Right kidney (tissue), 1 donor: ENCODE measurements at regions not wholly inside any gene's neighbourhood (a gene's known extent, or its start where the extent isn't known, plus 50 kb on each side); places are given as distances from the start of the nearest gene placed in this dataset.

Experiments
- DNase-seq: peaks from one replicate; pipeline ENCODE4 v3.0.0-alpha.2; 2016

GRCh38 chr18:70491734-70492348 lies 203.0 kb downstream of the SOCS6 start:
- peak; percentile 4 for DNase-seq

GRCh38 chr18:70489986-70490933 lies 201.4 kb downstream of the SOCS6 start:
- DNase-seq: peak; percentile 35

DNA sequence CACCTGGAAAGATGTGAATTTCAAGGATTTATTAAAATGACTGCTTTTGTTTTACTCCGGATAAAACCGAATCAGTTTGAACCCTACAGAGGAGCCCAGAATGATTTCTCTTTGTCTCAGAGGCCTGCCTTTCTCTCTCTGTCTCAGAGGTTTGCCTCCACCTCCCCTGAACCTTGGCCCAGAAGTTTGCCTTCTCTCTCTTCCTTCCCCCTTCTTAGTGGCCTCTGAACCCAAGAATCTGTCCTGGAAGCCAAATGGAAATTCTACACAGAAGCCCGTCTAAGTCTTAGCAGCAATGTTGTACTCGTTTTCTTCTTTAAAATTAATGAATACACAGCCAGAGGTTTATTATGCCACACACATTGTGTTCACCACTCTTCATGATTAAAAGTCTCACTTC lies 200.7 kb downstream of the SOCS6 start:
- DNase-seq: no peak

- DNase-seq: no peak
Observed at GRCh38 chr18:70469916-70470315, 181.1 kb downstream of the SOCS6 start.

- no peak for DNase-seq
Observed at GRCh38 chr18:70468861-70469547, 180.2 kb downstream of the SOCS6 start.

- peak; percentile 67 for DNase-seq
Observed at GRCh38 chr18:70464343-70465114, 175.7 kb downstream of the SOCS6 start.

GRCh38 chr18:70463085-70463484 lies 174.2 kb downstream of the SOCS6 start:
- DNase-seq: no peak

DNA sequence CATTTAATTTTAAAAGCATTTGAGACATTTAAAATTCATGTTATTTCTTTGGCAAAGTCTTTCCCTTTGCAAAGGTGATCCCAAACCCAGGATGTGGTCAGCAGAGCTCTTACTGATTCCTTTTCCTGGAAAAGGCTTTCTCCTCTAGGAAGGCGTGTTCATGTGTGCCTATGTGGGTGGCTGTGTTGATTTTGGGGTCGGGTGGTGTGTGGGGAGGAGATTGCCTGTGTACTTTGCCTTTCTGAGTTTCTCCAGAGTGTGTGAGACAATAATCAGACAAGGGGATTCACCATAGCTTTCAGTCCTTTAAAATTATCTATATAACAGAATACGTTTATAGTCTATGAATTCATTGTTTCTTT lies 173.2 kb downstream of the SOCS6 start:
- DNase-seq: no peak

- no peak for DNase-seq
Observed at GRCh38 chr18:70461323-70462077, 172.7 kb downstream of the SOCS6 start.

DNA sequence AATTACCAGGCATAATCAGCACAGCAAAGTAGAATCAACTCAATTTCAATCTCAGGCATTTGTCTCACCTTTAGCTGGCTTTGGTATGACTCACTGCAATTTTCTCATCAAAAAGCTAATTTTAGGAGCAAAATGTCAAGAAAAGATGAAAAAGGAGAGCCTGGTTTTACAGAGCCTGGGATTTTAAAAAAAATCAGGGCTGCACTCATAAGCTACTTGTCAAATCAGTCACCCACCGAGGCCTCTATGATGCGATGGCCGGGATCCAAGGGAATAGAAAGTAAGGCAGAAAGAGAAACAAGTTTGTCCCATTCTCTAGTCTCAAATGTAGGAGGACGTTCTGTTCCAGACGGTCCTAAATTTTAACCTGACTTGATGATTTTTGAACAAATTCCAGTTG lies 170.9 kb downstream of the SOCS6 start:
- no peak for DNase-seq

GRCh38 chr18:70459251-70459650 lies 170.4 kb downstream of the SOCS6 start:
- DNase-seq: no peak

GRCh38 chr18:70457788-70458187 lies 168.9 kb downstream of the SOCS6 start:
- DNase-seq: no peak

DNA sequence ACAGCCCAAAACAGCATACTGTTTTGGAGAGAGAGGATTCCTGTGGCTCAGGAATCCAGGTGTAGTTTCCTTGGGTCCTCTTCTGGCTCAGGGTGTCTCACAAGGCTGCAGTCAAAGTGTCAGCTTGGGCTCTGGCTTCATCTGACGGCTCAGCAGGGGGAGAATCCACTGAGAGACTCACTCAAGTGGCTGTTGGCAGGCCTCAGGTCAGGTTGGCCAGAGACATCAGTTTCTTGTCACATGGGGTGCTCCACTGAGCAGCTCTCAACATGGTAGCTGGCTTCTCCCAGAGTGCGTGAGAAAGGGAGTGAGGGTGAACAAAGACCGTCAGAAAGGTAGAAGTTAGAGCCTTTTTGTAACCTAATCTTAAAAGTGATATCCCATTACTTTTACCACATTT lies 168.4 kb downstream of the SOCS6 start:
- DNase-seq: no peak

DNA sequence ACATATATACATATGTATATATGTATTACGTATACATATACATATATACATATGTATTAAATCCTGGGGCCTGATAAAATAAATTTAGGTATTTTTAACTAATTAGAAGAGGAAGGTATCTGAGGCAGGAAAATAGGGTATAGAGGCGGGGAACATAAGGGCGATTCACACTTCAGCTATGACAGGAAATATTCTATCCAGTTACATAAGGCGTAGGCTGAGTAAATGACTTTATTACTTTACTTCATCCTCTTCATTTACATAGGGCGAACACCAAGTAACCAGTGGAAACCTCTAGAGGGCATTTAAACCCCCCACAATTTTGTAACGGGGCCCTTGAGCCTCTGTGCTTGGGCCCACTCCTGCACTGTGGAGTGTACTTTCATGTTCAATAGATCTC lies 167.5 kb downstream of the SOCS6 start:
- DNase-seq: no peak

- no peak for DNase-seq
Observed at GRCh38 chr18:70455731-70456130, 166.9 kb downstream of the SOCS6 start.

DNA sequence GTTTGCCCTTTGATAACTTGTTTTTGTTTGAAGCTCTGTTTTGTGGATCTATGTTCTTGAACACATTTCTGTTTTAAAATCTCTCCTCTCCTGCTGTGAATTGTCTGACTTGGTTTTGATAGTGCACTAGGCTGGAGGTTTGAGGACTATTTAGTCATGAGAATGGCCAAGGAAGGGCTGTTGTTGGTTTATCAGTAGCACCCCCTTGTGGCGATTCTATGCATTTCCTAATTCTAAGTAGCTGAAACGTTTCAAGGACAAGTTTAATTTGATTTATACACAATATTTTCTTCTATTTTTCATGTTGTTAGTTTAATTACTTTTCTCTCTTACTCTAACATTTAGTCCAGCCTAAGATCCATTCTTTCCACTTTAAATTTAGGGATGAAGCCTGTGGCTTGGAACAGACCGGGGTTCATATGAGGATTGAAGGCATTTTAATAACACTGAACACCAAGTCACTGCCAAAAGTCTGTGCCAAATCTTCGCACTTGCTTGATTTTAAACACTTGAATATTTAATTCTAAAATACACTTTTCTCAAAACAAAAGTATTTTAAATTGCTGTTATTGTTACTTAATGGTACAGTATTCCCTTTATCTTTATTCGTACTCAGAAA lies 166.0 kb downstream of the SOCS6 start:
- no peak for DNase-seq

DNA sequence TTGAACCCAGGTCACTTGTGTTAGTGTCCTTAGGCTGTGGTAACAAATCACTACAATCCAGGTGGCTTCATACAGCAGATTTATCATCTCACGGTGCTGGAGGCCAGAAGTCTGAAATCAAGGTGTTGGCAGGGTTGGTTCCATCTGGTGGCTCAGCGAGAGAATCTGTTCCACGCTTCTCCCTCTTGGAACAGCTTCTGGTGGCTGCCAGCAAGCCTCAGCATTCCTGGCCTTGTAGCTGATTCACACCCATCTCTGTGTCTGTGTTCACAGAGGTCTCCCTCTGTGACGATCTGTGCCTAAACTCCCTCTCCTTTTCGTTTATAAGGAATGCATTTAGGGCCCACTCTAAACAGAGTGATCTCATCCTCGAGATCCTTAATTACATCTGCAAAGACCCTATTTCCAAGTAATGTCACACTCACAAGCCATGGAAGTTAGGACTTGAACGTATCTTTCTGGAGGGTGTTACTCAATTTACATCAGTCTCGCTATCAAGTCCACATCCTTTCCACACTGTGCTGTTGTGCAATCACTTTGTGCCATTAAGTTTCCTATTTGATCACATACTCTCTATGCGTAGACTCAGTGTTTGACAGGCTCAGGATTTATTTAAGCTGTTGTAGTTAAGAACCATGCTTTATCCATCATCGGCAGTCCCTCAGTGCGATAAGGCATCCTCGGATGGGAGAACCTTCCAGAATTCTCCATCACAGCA lies 164.4 kb downstream of the SOCS6 start:
- no peak for DNase-seq

DNA sequence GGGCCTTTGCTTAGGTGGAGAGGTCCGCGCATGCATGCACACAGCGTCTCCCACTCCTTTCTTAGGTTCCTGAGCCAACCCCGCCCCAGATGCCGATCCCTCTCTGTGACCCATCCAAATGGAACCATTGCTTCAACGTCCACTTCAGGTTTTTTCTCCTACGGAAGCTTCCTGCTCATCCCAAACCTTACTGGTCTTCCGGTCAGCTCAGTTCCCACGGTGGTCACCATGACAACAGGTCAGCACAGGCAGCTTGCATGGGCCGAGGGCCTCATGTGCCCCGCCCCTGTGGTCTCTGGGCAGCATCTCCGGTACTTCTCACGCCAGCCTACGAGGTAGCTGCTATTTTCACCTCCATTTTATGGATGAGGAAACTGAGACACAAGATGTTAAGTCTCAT lies 163.7 kb downstream of the SOCS6 start:
- DNase-seq: no peak

GRCh38 chr18:70450426-70451253 lies 161.8 kb downstream of the SOCS6 start:
- DNase-seq: no peak

- no peak for DNase-seq
Observed at GRCh38 chr18:70448588-70448987, 159.7 kb downstream of the SOCS6 start.
